ENCODE measurements at regions not wholly inside any gene's neighbourhood (a gene's known extent, or its start where the extent isn't known, plus 50 kb on each side); places are given as distances from the start of the nearest gene placed in this dataset.

- no peak for TF ChIP-seq CTCF (conservative IDR thresholded peaks at IDR 0.05; ENCODE audit: low read depth)
- ChIA-PET POLR2A (ENCODE audit: low non-redundant PET) (no interaction called here), CTCF (interaction anchor here (0.6 kb wide), 1 partner anchor 577 kb away, joined by 3 read pairs; no protein-coding TSS in a partner anchor)
- H3K27ac ChIP-seq, result no peak overlapping the region
- no peak for DNase-seq (ENCODE audit: low spot score)
These were observed 72.0 kb upstream of the HECW1 start for GRCh38 chr7:43040461-43040860.

GRCh38 chr7:43041105-43041504, 71.3 kb upstream of the HECW1 start:
- POLR2A ChIA-PET (ENCODE audit: low non-redundant PET), result no interaction called here
- TF ChIP-seq CTCF (conservative IDR thresholded peaks at IDR 0.05; ENCODE audit: low read depth), result no peak
- no peak for DNase-seq (ENCODE audit: low spot score)
- H3K27ac ChIP-seq, result no peak overlapping the region
- CTCF ChIA-PET, result interaction anchor here (0.6 kb wide), 1 partner anchor 578 kb away, joined by 3 read pairs; no protein-coding TSS in a partner anchor

- H3K27ac ChIP-seq, result no peak overlapping the region
- no peak for TF ChIP-seq CTCF (conservative IDR thresholded peaks at IDR 0.05; ENCODE audit: low read depth)
- ChIA-PET CTCF (interaction anchor here (0.5 to 0.6 kb wide), 2 partner anchors 47 to 100 kb away, joined by 3 read pairs; no protein-coding TSS in a partner anchor), POLR2A (ENCODE audit: low non-redundant PET) (no interaction called here)
- DNase-seq (ENCODE audit: low spot score), result no peak
These were observed 70.7 kb upstream of the HECW1 start for GRCh38 chr7:43041724-43042123.

- DNase-seq (ENCODE audit: low spot score), result no peak
- CTCF ChIA-PET, result interaction anchor here (0.5 to 0.6 kb wide), 2 partner anchors 48 to 100 kb away, joined by 3 read pairs; no protein-coding TSS in a partner anchor
- POLR2A ChIA-PET (ENCODE audit: low non-redundant PET), result no interaction called here
- TF ChIP-seq CTCF (conservative IDR thresholded peaks at IDR 0.05; ENCODE audit: low read depth), result no peak
- H3K27ac ChIP-seq, result no peak overlapping the region
These were observed 70.1 kb upstream of the HECW1 start for GRCh38 chr7:43042302-43042701.

- ChIA-PET POLR2A (ENCODE audit: low non-redundant PET) (no interaction called here), CTCF (interaction anchor here (0.7 to 0.9 kb wide), 2 partner anchors 16 to 65 kb away, joined by 3 to 4 read pairs; no protein-coding TSS in a partner anchor)
- no peak for DNase-seq (ENCODE audit: low spot score)
- H3K27ac ChIP-seq, result no peak overlapping the region
- TF ChIP-seq CTCF (conservative IDR thresholded peaks at IDR 0.05; ENCODE audit: low read depth), result no peak
These were observed 67.9 kb upstream of the HECW1 start for GRCh38 chr7:43044511-43044910.

GRCh38 chr7:43054052-43054722, 58.3 kb upstream of the HECW1 start:
- CTCF ChIA-PET, result interaction anchor here (0.7 kb wide), 1 partner anchor 631 kb away, joined by 3 read pairs; no protein-coding TSS in a partner anchor
- no peak for DNase-seq (ENCODE audit: low spot score)
- no peak for TF ChIP-seq CTCF (conservative IDR thresholded peaks at IDR 0.05; ENCODE audit: low read depth)
- H3K27ac ChIP-seq, result no peak overlapping the region
- POLR2A ChIA-PET (ENCODE audit: low non-redundant PET), result no interaction called here
